ENCODE measurements at regions not wholly inside any gene's neighbourhood (a gene's known extent, or its start where the extent isn't known, plus 50 kb on each side); places are given as distances from the start of the nearest gene placed in this dataset.

GRCh38 chr13:47136504-47136941, 239.7 kb upstream of the HTR2A start:
- no peak for ATAC-seq (ENCODE audit: low read depth)
- CTCF ChIA-PET: no interaction called here

GRCh38 chr13:47135800-47136503, 239.1 kb upstream of the HTR2A start:
- Mint-ChIP-seq H3K9me3 (ENCODE audit: insufficient read depth) (no peaks in the 10 kb centered on the region), H3K27ac (no peak overlapping the region), H3K27me3 (peaks cover 6% of the 10 kb centered on the region), H3K4me3 (no peak overlapping the region), H3K4me1 (peaks cover 4% of the 10 kb centered on the region)
- Histone ChIP-seq H3K9me3 (ENCODE audit: control extremely low read depth in 1 of 3, control insufficient read depth in 2 of 3, insufficient read depth in 1 of 3, low read length in 2 of 3) (no peaks in the 10 kb centered on the region), H3K4me2 (replicated peaks; ENCODE audit: low read depth, low read length, poor library complexity, severe bottlenecking) (no peak overlapping the region), H3K4me3 (ENCODE audit: control extremely low read depth in 1 of 5, extremely low read depth in 1 of 5, insufficient read depth in 1 of 5, low read depth in 2 of 5, low read length in 4 of 5) (no peak overlapping the region), H3K9ac (ENCODE audit: low read length) (no peak overlapping the region), H3K4me1 (ENCODE audit: control insufficient read depth in 2 of 2, insufficient read depth in 2 of 2, low read length in 2 of 2) (no peaks in the 10 kb centered on the region), H3K36me3 (replicated peaks in 1 of 2; ENCODE audit: control extremely low read depth in 1 of 2, control insufficient read depth in 1 of 2, extremely low read depth in 1 of 2, insufficient read depth in 2 of 2, low read length in 1 of 2) (no peaks in the 10 kb centered on the region), H2AFZ (ENCODE audit: insufficient read depth, low read depth, low read length, poor library complexity, severe bottlenecking) (no peak overlapping the region), H3K27me3 (replicated peaks in 1 of 4; ENCODE audit: control extremely low read depth in 1 of 4, control insufficient read depth in 3 of 4, insufficient read depth in 4 of 4, low read length in 3 of 4) (no peaks in the 10 kb centered on the region), H3K79me2 (ENCODE audit: control insufficient read depth, insufficient read depth, low read length) (no peaks in the 10 kb centered on the region), H3K27ac (ENCODE audit: low read length in 2 of 2) (no peak overlapping the region), H4K20me1 (ENCODE audit: control insufficient read depth, insufficient read depth, low read length, poor library complexity, severe bottlenecking) (no peaks in the 10 kb centered on the region)
- no peak for TF ChIP-seq CTCF (IDR thresholded peaks at IDR 0.05)
- no peak for TF ChIP-seq EZH2 (IDR thresholded peaks at IDR 0.05; ENCODE audit: borderline replicate concordance, insufficient read depth, low read depth, low read length, poor library complexity, severe bottlenecking)
- intact Hi-C loops (cut with micrococcal nuclease): no loop called here
- DNase-seq: no peak
- ChIA-PET POLR2A (no interaction called here), CTCF (no interaction called here)
- WGBS (ENCODE audit: insufficient coverage): 73% methylated on average over 4 of the region's 5 CpGs
- no peak for ATAC-seq (ENCODE audit: low read depth)

More at GRCh38 chr13:47136504-47136941, 239.7 kb upstream of the HTR2A start:
- Histone ChIP-seq H3K9ac (ENCODE audit: low read length) (no peak overlapping the region), H3K4me1 (ENCODE audit: control insufficient read depth in 2 of 2, insufficient read depth in 2 of 2, low read length in 2 of 2) (no peaks in the 10 kb centered on the region), H4K20me1 (ENCODE audit: control insufficient read depth, insufficient read depth, low read length, poor library complexity, severe bottlenecking) (no peaks in the 10 kb centered on the region), H2AFZ (ENCODE audit: insufficient read depth, low read depth, low read length, poor library complexity, severe bottlenecking) (no peak overlapping the region), H3K79me2 (ENCODE audit: control insufficient read depth, insufficient read depth, low read length) (no peaks in the 10 kb centered on the region), H3K27ac (ENCODE audit: low read length in 2 of 2) (no peak overlapping the region), H3K36me3 (replicated peaks in 1 of 2; ENCODE audit: control extremely low read depth in 1 of 2, control insufficient read depth in 1 of 2, extremely low read depth in 1 of 2, insufficient read depth in 2 of 2, low read length in 1 of 2) (no peaks in the 10 kb centered on the region), H3K27me3 (replicated peaks in 1 of 4; ENCODE audit: control extremely low read depth in 1 of 4, control insufficient read depth in 3 of 4, insufficient read depth in 4 of 4, low read length in 3 of 4) (no peaks in the 10 kb centered on the region), H3K4me2 (replicated peaks; ENCODE audit: low read depth, low read length, poor library complexity, severe bottlenecking) (no peak overlapping the region), H3K9me3 (ENCODE audit: control extremely low read depth in 1 of 3, control insufficient read depth in 2 of 3, insufficient read depth in 1 of 3, low read length in 2 of 3) (no peaks in the 10 kb centered on the region), H3K4me3 (ENCODE audit: control extremely low read depth in 1 of 5, extremely low read depth in 1 of 5, insufficient read depth in 1 of 5, low read depth in 2 of 5, low read length in 4 of 5) (no peak overlapping the region)
- Mint-ChIP-seq H3K27ac (no peak overlapping the region), H3K27me3 (peaks cover 6% of the 10 kb centered on the region), H3K4me3 (no peak overlapping the region), H3K9me3 (ENCODE audit: insufficient read depth) (no peaks in the 10 kb centered on the region), H3K4me1 (peaks cover 4% of the 10 kb centered on the region)
- no peak for DNase-seq
- POLR2A ChIA-PET: no interaction called here
- TF ChIP-seq EZH2 (IDR thresholded peaks at IDR 0.05; ENCODE audit: borderline replicate concordance, insufficient read depth, low read depth, low read length, poor library complexity, severe bottlenecking) (no peak), CTCF (IDR thresholded peaks at IDR 0.05) (no peak)
- WGBS (ENCODE audit: insufficient coverage): no CpG with 5 or more reads among the region's 1 CpG
- intact Hi-C loops (cut with micrococcal nuclease): no loop called here

Data from B cell (primary cell).